Astrocyte of the hippocampus (primary cell): ENCODE measurements at regions not wholly inside any gene's neighbourhood (a gene's known extent, or its start where the extent isn't known, plus 50 kb on each side); places are given as distances from the start of the nearest gene placed in this dataset.
"Not testable (repeated sequence)": the region's sequence is repeated elsewhere in the genome, so short reads cannot be mapped to it uniquely, and the experiment has no call there.

ENCODE experiments used
- DNase-seq: peaks from one replicate; pipeline ENCODE4 v3.0.0; 2011; ENCODE audit warnings: low read depth, low spot score

- no peak for DNase-seq
Measured at GRCh38 chr2:121047383-121047782, 237.6 kb downstream of the TFCP2L1 start.

DNA sequence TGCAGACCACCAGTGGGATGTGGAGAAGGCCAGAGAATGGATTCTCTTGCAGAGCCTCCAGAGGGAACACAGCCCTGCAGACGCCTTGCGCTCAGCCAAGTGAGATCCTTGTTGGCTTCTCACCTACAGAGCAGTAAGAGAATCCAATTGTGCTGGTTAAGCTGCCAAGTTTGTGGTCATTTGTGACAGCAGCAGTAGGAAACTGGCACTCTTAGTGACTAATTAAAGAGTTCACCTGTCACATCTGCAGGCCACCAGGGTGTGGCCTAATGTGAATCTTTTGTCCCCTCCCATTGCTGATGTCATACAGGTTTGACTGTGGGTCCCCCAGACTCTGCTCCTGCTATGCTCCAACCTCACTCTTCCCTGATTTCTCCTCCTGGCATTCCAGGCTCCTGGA, 235.9 kb downstream of the TFCP2L1 start:
- peak; percentile 43 for DNase-seq

GRCh38 chr2:121049950-121050585, 234.9 kb downstream of the TFCP2L1 start:
- no peak for DNase-seq

DNA sequence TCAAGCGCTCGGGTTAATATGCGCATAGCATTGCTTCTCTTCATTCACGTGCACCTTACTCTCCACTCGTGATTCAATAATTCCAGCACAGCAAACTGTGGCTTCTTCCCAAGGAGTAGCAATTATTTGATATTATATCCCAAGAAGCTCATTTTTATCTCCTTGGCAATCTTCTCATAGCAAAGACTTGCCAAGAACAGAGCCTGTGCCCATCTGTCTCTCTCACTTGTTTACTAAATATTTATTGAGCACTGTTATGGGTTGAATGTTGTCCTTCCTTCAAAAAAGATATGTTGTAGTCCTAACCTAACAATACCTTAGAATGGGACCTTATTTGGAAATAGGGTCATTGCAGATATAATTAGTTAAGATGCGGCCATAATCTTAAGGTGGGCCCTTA, 233.7 kb downstream of the TFCP2L1 start:
- no peak for DNase-seq

DNA sequence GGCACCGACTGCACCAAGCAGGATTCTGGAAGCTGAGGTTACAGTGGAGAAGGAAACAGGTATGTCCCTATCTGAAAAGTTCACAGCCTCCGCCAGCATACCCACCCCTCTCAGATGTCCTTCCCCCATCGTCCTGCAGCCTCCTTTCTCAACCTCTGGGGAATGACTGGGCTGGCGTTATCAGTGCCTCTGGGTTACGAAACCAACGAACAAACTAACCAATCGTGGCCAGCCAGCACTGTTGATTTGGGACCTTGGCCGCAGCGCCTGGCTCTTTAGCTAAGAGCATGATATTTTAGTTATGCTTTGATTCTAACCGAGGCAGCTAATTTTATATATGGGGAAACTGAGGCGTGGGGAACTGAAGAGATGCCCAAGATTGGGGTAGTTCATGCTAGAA, 233.0 kb downstream of the TFCP2L1 start:
- DNase-seq, result no peak

GRCh38 chr2:121052521-121052920, 232.5 kb downstream of the TFCP2L1 start:
- no peak for DNase-seq

- DNase-seq, result no peak
Measured at GRCh38 chr2:121055088-121055487, 229.9 kb downstream of the TFCP2L1 start.

GRCh38 chr2:121055501-121055900, 229.5 kb downstream of the TFCP2L1 start:
- DNase-seq, result no peak

- no peak for DNase-seq
Measured at GRCh38 chr2:121058852-121059558, 226.0 kb downstream of the TFCP2L1 start.

DNA sequence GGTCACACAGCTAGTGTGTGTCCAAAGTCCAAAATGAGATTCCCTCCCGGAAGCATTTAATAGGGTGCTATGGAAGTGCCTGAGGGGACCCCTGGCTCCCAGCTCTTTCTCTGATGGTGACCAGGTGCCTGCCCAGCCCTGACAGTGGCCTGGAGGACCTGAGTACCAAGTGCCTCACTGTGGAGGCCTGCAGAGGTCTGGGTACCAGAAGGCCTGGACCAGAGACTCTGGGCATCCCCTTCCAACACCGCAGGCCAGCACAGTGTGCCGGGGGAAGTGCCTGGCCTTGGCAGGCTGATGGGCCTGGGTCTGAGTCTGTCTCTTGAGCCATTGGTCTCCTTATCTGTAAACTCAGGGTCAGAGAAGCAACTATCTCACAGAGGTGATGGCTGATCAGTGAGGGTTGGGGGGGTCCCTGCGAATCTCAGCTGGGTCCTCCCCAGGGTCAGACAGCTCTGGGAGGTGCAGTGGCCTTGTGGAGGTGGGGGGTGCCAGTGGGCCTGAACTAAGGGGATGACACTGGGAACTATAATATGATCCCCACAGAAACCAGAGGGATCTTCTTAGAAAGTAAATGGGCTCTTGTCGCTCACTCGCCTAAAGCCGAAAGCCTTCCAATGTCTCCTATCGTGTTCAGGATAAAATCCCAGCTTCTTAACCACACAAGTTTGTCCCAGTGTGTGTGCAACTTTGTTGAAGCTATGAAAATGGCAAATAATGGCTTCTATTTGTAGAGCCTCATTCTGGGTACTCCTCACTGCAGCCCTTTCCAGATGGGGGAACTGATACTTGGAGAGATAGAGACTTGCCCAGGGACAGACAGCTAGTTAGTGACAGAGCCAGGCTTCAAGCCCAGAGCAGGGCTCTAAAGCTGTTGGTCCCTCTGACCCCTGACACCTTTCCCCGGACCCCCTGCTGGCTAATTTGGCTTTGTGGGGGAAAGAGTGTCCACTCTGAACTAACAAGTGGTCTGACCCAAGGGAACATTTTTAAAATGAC, 225.1 kb downstream of the TFCP2L1 start:
- DNase-seq, result no peak

- no peak for DNase-seq
Measured at GRCh38 chr2:121061633-121062032, 223.4 kb downstream of the TFCP2L1 start.

GRCh38 chr2:121063471-121063870, 221.5 kb downstream of the TFCP2L1 start:
- no peak for DNase-seq

DNA sequence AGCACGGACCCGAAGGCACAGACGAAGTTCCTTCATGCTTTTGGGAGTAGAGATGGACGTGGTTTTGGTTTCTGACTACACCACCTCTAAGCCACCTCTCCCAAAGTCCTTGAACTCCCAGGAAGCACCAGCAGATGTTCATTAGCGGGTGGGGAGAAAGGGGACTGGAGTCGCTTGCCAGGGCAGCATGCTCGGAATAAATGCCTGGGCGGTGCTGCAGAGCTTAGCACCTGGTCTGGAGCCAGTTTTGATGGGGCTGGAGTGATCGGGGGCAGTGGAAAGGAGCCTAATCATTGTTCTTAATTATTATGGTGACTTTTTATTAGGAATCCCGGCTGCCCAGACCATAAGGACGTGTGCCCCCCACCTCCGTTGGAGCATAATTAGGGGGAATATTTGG, 220.8 kb downstream of the TFCP2L1 start:
- no peak for DNase-seq

GRCh38 chr2:121065239-121065638, 219.8 kb downstream of the TFCP2L1 start:
- DNase-seq, result no peak

- no peak for DNase-seq
Measured at GRCh38 chr2:121066526-121066925, 218.5 kb downstream of the TFCP2L1 start.

DNA sequence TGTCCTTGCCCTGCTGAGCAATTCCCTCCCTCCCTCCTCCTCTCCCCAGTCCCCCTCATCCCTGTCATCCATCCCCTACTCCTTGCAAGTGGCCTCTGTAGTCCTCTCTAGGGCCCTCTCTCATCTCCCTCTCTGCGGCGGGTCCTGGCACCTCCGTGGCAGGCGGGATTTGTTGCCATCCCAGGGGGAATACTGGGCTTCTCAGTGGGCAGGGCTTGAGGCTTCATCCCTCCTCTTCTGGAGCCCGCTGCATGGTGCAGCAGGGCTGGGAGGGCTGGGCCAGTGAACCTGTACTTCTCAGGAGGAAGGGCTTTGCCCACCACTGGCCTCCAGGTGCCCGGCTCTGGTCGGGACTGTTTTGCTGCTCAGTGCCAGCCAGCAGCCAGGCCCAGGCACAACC, 216.2 kb downstream of the TFCP2L1 start:
- DNase-seq, result no peak

- DNase-seq, result no peak
Measured at GRCh38 chr2:121069434-121069969, 215.5 kb downstream of the TFCP2L1 start.

GRCh38 chr2:121070061-121070460, 214.9 kb downstream of the TFCP2L1 start:
- DNase-seq, result not testable (repeated sequence)

DNA sequence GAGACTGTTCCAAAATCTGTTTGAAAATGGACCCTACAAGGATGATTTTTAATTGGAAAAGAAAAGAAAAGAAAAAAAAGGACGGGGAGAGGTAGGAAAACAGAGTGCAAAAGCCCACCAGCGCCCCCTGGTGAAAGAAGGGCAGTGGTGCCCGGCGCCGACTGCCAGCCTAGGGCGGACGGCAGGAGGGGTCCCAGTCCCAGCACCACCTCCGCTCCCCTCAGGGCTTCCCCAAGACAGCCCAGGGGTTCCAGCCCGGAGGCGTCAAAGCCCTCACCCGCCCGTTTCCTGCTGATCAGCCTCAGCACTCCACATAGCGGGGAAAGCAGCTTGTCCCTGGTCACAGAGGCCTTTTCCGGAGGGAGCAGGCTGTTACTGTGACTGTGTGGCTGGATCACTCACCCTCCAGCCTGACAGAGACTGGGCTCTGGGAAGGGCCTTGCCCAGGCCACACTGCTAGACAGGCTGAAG, 213.9 kb downstream of the TFCP2L1 start:
- DNase-seq, result peak; percentile 85

DNA sequence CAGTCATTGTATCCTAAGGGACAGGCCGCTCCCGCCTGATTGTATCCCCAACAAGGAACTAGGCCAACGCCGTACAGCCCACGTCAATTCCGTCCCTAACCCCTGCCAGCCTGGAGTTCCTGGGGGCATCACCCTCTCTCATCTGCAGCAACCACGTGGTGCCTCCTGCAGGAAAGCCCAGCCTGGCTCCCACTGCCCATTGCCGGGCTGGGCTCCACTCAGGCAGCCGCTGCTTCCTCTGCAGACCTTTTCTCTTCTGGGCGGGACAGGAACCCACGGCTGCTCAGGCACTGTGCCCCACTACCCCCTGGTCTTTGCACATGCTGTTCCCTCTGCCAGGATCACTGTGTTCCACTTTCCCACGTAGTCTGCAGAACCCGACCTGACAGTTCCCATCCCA, 212.2 kb downstream of the TFCP2L1 start:
- no peak for DNase-seq

GRCh38 chr2:121073320-121074210, 211.4 kb downstream of the TFCP2L1 start:
- DNase-seq, result no peak
